ENCODE measurements at regions not wholly inside any gene's neighbourhood (a gene's known extent, or its start where the extent isn't known, plus 50 kb on each side); places are given as distances from the start of the nearest gene placed in this dataset.
A peak's percentile ranks its signal among the peaks of the same experiment; 100 is the strongest.

DNA sequence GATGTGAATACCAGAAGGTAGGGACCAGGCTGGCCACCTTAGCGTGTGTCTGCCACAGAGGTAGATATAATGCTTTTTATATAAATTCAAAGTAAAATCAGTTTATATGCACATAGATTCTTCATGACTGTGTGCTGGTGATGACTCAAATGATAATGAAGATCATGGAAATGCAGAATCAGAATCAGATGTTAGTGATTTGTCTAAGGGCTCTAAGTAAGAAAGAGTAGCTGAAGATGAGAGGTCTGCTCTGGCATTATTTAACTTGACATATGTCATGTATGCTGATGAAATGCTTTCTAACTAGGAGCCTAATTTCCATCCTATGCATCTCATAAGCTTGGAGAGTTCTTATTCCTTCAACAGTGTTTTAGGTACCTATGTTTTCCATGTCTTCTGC lies 50.3 kb upstream of the DPH6 start:
- Histone ChIP-seq H3K4me1 (ENCODE audit: control insufficient read depth, insufficient read depth, low read length) (no peaks in the 10 kb centered on the region), H3K27ac (ENCODE audit: low read length) (no peak overlapping the region), H3K9me3 (ENCODE audit: control insufficient read depth, low read length) (no peaks in the 10 kb centered on the region), H3K27me3 (ENCODE audit: control insufficient read depth, insufficient read depth) (no peaks in the 10 kb centered on the region), H3K4me3 (ENCODE audit: low read length) (no peak overlapping the region)
- ATAC-seq = no peak
- intact Hi-C loops (cut with DNase I) = no loop called here
- DNase-seq = no peak
- 99% methylated on average over 1 of the region's 1 CpG for WGBS

DNA sequence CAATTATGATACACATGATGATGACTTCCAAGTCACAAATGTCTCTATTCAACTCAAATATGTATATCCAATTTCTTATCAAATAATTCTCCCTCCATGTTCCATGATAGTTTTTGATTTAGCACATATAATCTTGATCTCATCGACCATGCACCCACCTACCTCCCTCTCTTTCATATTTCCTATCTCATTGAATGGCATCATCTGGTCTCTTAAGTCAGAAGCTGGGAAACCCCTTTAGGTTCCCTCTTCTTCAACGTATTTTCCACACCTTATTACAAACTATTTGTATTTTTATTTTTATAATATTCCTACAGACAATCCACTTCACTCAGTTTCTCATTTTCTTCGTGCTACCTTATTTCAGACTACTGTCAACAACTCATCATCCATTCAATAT lies 56.9 kb upstream of the DPH6 start:
- intact Hi-C loops (cut with DNase I) = no loop called here
- 92% methylated on average over 3 of the region's 3 CpGs for WGBS
- Histone ChIP-seq H3K4me3 (ENCODE audit: low read length) (no peak overlapping the region), H3K9me3 (ENCODE audit: control insufficient read depth, low read length) (no peaks in the 10 kb centered on the region), H3K27me3 (ENCODE audit: control insufficient read depth, insufficient read depth) (no peaks in the 10 kb centered on the region), H3K4me1 (ENCODE audit: control insufficient read depth, insufficient read depth, low read length) (no peaks in the 10 kb centered on the region), H3K27ac (ENCODE audit: low read length) (no peak overlapping the region)
- DNase-seq (no peak), ATAC-seq (no peak)

DNA sequence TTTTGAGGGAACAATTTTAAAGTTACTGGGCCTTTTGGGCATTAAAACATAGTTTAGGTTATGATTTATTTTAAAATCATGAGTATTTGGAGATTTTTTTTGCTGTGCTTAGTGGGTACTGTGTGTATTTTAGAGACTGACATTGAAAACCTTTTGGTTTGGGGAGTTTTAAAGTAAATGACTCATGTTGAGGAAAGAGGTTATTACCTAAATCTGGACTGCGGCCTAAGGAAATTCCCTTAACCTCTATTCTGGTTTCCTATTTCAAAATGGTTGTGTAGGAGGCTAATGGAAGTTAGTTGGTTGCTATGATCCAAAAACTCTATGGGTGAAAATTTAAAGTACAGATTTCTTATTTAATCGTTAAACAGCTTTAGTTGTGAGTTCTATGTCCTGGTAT lies 57.3 kb upstream of the DPH6 start:
- no peaks in the 10 kb centered on the region for H3K9me3 ChIP-seq (ENCODE audit: control insufficient read depth, low read length)
- no peak for ATAC-seq
- intact Hi-C loops (cut with DNase I) = no loop called here
- DNase-seq = no peak
- H3K27ac ChIP-seq (ENCODE audit: low read length) = no peak overlapping the region
- H3K4me1 ChIP-seq (ENCODE audit: control insufficient read depth, insufficient read depth, low read length) = no peaks in the 10 kb centered on the region
- H3K27me3 ChIP-seq (ENCODE audit: control insufficient read depth, insufficient read depth) = no peaks in the 10 kb centered on the region
- WGBS = 84% methylated on average over 2 of the region's 2 CpGs
- no peak overlapping the region for H3K4me3 ChIP-seq (ENCODE audit: low read length)

DNA sequence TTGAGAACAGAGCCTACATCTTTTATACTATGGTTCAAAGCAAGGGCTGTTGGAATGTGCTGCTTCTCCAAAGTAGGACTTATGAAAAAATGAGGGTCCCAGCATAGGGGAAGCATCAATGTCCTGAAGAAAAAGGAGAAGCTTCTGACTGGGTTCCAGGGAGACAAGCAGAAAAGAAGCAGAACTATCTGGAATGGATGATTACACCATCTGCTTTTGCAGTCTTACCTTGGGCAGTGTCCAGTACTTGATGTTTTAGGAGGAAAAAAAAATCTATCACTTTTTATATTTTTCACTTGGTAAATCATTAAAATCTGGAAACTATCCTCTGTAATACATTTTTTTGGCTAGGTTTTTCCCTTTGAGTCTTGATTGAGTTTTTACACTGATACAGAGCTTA lies 57.9 kb upstream of the DPH6 start:
- Histone ChIP-seq H3K4me1 (ENCODE audit: control insufficient read depth, insufficient read depth, low read length) (no peaks in the 10 kb centered on the region), H3K27me3 (ENCODE audit: control insufficient read depth, insufficient read depth) (no peaks in the 10 kb centered on the region), H3K9me3 (ENCODE audit: control insufficient read depth, low read length) (no peaks in the 10 kb centered on the region), H3K27ac (ENCODE audit: low read length) (no peak overlapping the region), H3K4me3 (ENCODE audit: low read length) (no peak overlapping the region)
- DNase-seq = no peak
- ATAC-seq = no peak
- intact Hi-C loops (cut with DNase I) = no loop called here

DNA sequence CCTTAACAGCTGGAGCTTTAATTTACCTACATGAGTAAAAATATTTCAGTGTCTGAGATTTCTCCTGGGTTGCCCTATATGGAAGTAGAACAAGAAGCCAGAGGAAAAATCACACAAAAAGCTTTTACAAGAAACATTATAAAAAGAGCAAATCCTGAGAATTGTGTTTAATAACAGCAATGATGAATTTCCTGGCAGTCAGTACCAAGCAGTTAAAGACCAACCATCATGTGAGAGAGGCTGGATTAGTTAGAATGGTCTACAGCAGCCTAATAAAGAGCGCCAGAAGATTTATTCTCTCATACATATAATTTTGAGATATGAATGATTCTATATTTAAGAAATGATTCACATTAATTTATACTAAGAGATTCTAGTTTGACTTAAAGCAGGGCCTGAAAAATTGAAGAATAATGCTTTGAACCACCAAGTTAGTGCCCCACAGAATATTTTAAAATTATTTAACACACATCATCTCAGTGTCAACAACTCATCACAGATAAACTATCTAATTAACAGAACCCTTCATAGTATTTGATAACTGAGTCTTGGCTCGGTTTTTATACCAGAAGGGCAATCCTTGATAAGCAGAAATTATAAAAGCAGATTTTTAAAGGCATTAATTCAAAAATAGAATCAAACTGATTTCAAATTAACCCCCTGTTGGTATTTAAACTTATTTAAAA lies 59.9 kb upstream of the DPH6 start:
- DNase-seq (no peak), ATAC-seq (peak; percentile 40 to 68)
- H3K27ac ChIP-seq (ENCODE audit: low read length) = no peak overlapping the region
- no peaks in the 10 kb centered on the region for H3K9me3 ChIP-seq (ENCODE audit: control insufficient read depth, low read length)
- H3K4me3 ChIP-seq (ENCODE audit: low read length) = no peak overlapping the region
- WGBS = 48% methylated on average over 2 of the region's 2 CpGs
- no peaks in the 10 kb centered on the region for H3K4me1 ChIP-seq (ENCODE audit: control insufficient read depth, insufficient read depth, low read length)
- H3K27me3 ChIP-seq (ENCODE audit: control insufficient read depth, insufficient read depth) = no peaks in the 10 kb centered on the region
- intact Hi-C loops (cut with DNase I) = no loop called here

DNA sequence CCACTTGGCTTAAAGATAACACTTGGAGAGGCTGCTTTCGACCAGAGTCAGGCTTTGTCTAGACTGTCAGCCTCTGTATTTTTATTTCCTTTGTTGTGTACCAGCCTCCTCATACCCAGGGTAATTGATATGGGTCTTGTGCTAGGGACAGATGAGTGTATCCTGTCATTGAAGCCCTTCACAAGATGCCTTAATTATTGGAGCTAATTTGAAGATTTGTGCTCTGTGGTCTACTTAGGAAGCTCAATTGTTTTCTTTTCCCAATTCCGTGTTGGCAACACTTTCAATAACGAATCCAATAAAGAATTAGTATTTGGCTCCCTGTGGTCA lies 60.5 kb upstream of the DPH6 start:
- no peak overlapping the region for H3K27ac ChIP-seq (ENCODE audit: low read length)
- ATAC-seq (peak; percentile 51 to 52), DNase-seq (no peak)
- no peak overlapping the region for H3K4me3 ChIP-seq (ENCODE audit: low read length)
- 39% methylated on average over 3 of the region's 3 CpGs for WGBS
- intact Hi-C loops (cut with DNase I) = no loop called here
- H3K9me3 ChIP-seq (ENCODE audit: control insufficient read depth, low read length) = no peaks in the 10 kb centered on the region
- no peaks in the 10 kb centered on the region for H3K4me1 ChIP-seq (ENCODE audit: control insufficient read depth, insufficient read depth, low read length)
- no peaks in the 10 kb centered on the region for H3K27me3 ChIP-seq (ENCODE audit: control insufficient read depth, insufficient read depth)

DNA sequence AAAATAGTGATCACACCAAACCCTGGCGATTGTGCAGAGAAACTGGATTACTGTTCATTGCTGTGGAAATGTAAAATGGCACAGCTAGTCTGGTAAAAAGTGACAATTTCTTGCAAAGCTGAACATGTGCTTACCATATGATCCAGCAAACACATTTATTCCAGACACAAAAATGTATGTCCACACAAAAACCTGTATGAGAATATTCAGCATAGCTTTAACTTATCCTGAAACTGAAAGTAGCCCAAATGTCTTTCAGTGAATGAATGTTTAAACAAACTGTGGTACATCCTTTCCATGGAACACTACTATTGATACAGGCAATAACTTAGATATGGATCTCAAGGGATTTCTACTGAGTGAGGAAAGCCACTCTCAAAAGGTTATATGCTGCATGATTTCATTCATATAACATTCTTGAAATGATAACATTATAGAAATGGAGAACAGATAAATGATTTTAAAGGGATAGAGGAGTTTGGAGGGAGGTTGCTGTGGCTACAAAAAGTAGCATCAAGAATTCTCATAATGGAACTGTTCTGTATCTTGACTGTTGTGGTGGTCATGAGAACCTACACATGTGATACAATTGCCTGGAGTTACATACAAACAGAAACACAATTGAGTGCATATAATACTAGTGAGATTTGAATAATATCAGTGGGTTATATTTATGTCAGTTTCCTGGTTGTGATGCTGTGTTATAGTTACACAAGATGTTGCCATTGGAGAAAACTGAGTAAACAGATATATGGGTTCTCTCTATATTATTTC lies 70.7 kb upstream of the DPH6 start:
- H3K27me3 ChIP-seq (ENCODE audit: control insufficient read depth, insufficient read depth) = no peaks in the 10 kb centered on the region
- DNase-seq = no peak
- H3K4me1 ChIP-seq (ENCODE audit: control insufficient read depth, insufficient read depth, low read length) = no peaks in the 10 kb centered on the region
- no peak overlapping the region for H3K4me3 ChIP-seq (ENCODE audit: low read length)
- H3K9me3 ChIP-seq (ENCODE audit: control insufficient read depth, low read length) = no peaks in the 10 kb centered on the region
- 97% methylated on average over 1 of the region's 1 CpG for WGBS
- intact Hi-C loops (cut with DNase I) = no loop called here
- ATAC-seq = no peak
- no peak overlapping the region for H3K27ac ChIP-seq (ENCODE audit: low read length)

DNA sequence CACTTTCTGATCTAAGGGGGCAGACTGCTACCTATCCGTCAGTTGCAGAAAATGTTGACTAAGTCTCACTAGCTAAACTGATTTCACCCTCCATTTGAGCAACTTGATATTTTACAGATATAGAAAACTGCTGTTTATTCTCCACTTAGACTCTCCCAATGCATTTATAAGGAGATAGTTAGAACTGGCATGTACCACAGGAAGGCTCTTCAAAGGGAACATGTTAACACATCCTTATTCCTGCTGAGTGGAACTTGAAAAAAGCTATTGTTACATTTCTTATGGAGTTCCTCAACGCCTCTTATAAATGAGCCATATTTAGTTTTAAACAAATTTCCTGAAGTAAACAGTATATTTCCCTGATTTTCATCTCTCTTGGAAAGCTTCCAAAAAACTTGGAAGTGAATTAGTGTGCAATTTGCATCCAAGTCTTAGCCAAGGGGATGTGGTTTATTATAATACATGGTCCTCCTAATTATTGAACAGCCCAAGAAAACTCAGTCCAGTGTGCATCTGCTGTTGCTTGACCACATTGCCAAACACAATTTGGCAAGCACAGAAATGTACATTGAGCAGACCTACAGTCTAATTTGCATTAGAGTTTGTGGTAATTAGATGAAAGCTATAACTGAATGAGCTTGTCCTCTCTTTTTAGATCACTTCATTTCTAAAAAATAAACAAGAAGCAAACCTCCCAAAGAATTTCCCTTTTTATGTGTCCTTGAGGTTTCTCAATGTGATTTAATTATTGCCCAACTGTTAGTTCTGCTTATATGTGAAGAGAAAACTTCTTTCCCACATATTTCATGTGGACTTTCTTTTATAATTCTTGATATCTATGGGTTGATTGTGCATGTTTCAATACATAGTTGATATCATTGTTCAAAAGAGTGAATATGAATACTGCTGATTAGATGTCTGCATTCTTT lies 72.6 kb upstream of the DPH6 start:
- no peak for ATAC-seq
- DNase-seq = no peak
- WGBS = 53% methylated on average over 2 of the region's 2 CpGs
- Histone ChIP-seq H3K4me3 (ENCODE audit: low read length) (no peak overlapping the region), H3K9me3 (ENCODE audit: control insufficient read depth, low read length) (no peaks in the 10 kb centered on the region), H3K27me3 (ENCODE audit: control insufficient read depth, insufficient read depth) (no peaks in the 10 kb centered on the region), H3K4me1 (ENCODE audit: control insufficient read depth, insufficient read depth, low read length) (no peaks in the 10 kb centered on the region), H3K27ac (ENCODE audit: low read length) (no peak overlapping the region)
- intact Hi-C loops (cut with DNase I) = no loop called here

DNA sequence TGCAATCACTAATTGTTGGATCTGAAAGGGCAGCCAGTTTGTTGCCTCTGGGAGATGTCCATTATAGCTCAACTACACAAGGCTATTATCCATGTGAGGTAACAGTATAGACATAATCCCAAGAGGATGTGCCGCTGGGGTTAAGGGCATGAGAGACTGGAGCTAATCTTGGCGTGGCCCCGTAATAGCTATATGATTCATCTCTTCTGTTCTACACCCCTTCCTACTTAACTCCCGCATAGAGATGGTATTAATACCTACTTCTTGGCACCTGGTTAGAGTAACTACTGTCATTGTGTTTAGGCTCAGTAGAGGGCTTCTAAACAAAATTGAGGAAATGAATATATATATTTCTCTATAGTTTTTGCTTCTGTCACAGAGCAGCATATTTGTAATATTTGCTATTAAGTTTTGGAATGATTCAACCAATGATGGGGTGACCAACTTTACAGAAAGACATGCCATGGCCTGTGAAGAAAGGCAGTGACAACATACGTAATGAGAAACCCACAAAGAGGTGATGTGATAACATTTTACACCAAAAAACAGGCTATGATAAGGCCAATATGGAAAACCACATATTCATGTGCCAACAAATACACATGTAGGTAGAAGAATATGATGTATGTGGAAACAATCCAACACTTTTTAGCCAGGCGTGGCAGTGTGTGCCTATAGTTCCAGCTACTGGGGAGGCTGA lies 76.8 kb upstream of the DPH6 start:
- Histone ChIP-seq H3K4me1 (ENCODE audit: control insufficient read depth, insufficient read depth, low read length) (peaks cover 7% of the 10 kb centered on the region), H3K9me3 (ENCODE audit: control insufficient read depth, low read length) (no peaks in the 10 kb centered on the region), H3K27me3 (ENCODE audit: control insufficient read depth, insufficient read depth) (no peaks in the 10 kb centered on the region), H3K4me3 (ENCODE audit: low read length) (no peak overlapping the region), H3K27ac (ENCODE audit: low read length) (no peak overlapping the region)
- DNase-seq (no peak), ATAC-seq (no peak)
- 94% methylated on average over 6 of the region's 6 CpGs for WGBS
- intact Hi-C loops (cut with DNase I) = no loop called here

DNA sequence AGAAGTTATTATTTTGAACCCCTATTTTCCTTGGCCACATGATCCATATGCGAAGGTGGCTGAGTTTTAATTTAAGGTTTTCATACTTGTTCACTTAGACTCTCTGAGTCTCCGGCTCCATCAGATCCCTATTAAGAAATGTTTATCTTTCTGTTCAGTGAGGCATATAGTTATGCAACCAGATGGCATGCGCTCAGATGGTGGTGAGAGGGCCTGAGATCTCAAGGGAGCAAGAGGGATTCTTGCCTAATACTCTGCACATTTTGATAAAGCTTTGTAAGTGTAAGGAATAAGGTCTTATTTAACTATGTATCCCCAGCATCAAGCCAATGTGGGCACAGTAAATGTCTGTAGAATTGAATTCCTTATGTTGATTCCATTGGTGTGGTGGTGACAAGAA lies 78.9 kb upstream of the DPH6 start:
- no peak overlapping the region for H3K27ac ChIP-seq (ENCODE audit: low read length)

More for the DNA sequence above, 78.9 kb upstream of the DPH6 start:
- 83% methylated on average over 3 of the region's 3 CpGs for WGBS
- DNase-seq (peak in 2 of 3 donors; percentile 59 to 64), ATAC-seq (peak; percentile 75 to 88)
- H3K27me3 ChIP-seq (ENCODE audit: control insufficient read depth, insufficient read depth) = no peaks in the 10 kb centered on the region
- H3K4me3 ChIP-seq (ENCODE audit: low read length) = no peak overlapping the region
- no peaks in the 10 kb centered on the region for H3K9me3 ChIP-seq (ENCODE audit: control insufficient read depth, low read length)
- H3K4me1 ChIP-seq (ENCODE audit: control insufficient read depth, insufficient read depth, low read length) = peaks cover 7% of the 10 kb centered on the region
- intact Hi-C loops (cut with DNase I) = no loop called here

Measured in right cardiac atrium (tissue), 5 donors.